ENCODE measurements at regions not wholly inside any gene's neighbourhood (a gene's known extent, or its start where the extent isn't known, plus 50 kb on each side); places are given as distances from the start of the nearest gene placed in this dataset.

DNA sequence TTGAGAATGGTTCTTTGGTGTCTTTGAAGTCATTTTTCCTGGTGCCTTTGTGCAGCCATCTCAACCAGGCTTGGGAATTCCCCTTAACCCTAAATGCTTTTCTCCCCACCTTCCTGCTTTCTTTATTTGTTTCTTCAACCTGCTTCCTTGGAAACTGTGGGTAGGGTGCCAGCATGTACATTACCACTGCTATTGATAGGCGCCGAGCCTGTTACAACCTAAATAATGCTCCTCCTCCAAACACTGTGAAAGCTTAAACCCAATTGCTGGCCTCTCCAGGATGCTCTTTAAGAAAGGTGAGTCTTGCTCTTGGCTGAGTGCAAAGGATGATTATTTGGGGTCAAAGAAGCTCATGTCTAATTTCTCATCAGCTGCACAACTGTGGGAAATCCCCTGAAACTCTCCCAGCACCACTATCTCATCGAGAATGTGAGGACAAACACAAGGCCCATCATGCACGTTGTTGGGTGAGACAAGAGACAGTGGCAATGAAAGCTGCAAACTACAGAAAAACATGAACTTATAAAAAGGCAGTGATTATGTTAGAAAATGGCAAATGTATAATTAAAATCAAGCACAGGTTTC is 285.5 kb upstream of the IGFBP3 start:
- H3K36me3 ChIP-seq (ENCODE audit: insufficient read depth, low read length), result no peaks in the 10 kb centered on the region
- intact Hi-C loops (cut with DNase I, micrococcal nuclease), result no loop called here
- H3K9me3 ChIP-seq (ENCODE audit: control insufficient read depth in 1 of 2, insufficient read depth in 1 of 2, low read length in 2 of 2), result peaks cover 0 to 3% of the 10 kb centered on the region in 2 experiments
- H3K4me3 ChIP-seq (ENCODE audit: low read length), result no peak overlapping the region
- POLR2A ChIA-PET, result no interaction called here
- no peaks in the 10 kb centered on the region for H3K36me3 Mint-ChIP-seq (ENCODE audit: low read depth)
- no peaks in the 10 kb centered on the region for H3K4me1 Mint-ChIP-seq (ENCODE audit: low read depth)
- no peak overlapping the region for H3K27ac Mint-ChIP-seq
- ATAC-seq (ENCODE audit: poor library complexity) (no peak), DNase-seq (no peak)
- no peak overlapping the region for H3K4me3 Mint-ChIP-seq
- no peaks in the 10 kb centered on the region for H3K9me3 Mint-ChIP-seq
- H3K27me3 ChIP-seq (ENCODE audit: control insufficient read depth in 1 of 2, insufficient read depth in 2 of 2, low read length in 2 of 2), result no peaks in the 10 kb centered on the region
- CTCF ChIA-PET, result interaction anchor here (0.6 kb wide), 1 partner anchor 113 kb away, joined by 3 read pairs; no protein-coding TSS in a partner anchor
- TF ChIP-seq, protein P1, sequence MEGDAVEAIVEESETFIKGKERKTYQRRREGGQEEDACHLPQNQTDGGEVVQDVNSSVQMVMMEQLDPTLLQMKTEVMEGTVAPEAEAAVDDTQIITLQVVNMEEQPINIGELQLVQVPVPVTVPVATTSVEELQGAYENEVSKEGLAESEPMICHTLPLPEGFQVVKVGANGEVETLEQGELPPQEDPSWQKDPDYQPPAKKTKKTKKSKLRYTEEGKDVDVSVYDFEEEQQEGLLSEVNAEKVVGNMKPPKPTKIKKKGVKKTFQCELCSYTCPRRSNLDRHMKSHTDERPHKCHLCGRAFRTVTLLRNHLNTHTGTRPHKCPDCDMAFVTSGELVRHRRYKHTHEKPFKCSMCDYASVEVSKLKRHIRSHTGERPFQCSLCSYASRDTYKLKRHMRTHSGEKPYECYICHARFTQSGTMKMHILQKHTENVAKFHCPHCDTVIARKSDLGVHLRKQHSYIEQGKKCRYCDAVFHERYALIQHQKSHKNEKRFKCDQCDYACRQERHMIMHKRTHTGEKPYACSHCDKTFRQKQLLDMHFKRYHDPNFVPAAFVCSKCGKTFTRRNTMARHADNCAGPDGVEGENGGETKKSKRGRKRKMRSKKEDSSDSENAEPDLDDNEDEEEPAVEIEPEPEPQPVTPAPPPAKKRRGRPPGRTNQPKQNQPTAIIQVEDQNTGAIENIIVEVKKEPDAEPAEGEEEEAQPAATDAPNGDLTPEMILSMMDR (IDR thresholded peaks at IDR 0.05), result no peak
- no peaks in the 10 kb centered on the region for H3K4me1 ChIP-seq (ENCODE audit: insufficient read depth, low read length)
- H3K27me3 Mint-ChIP-seq, result no peaks in the 10 kb centered on the region
- no peak overlapping the region for H3K27ac ChIP-seq (ENCODE audit: low read depth in 1 of 2, low read length in 2 of 2)

DNA sequence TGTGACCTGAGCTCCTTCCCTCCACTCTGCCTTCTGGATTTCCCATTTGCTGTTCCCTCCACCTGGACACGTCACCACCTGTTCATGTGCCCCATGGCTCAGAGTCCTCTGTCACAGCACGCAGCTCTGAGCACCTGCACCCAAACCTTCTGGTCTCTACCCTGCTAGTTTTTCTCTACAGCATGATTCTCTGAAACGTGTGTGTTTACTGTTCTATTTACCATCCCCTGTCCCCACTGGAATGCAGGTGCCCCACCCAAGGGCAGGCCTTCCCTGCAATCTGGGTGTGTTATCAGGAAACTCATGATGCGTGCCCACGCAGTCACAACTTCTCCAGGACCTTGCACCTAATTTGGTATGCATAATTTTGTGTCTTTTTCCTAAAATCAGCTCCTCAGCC is 284.4 kb upstream of the IGFBP3 start:
- DNase-seq (no peak), ATAC-seq (ENCODE audit: poor library complexity) (no peak)
- Mint-ChIP-seq H3K27ac (no peak overlapping the region), H3K4me3 (no peak overlapping the region), H3K36me3 (ENCODE audit: low read depth) (no peaks in the 10 kb centered on the region), H3K27me3 (no peaks in the 10 kb centered on the region), H3K4me1 (ENCODE audit: low read depth) (no peaks in the 10 kb centered on the region), H3K9me3 (no peaks in the 10 kb centered on the region)
- intact Hi-C loops (cut with DNase I, micrococcal nuclease), result no loop called here
- POLR2A ChIA-PET, result no interaction called here
- CTCF ChIA-PET, result no interaction called here
- TF ChIP-seq, protein P1 (IDR thresholded peaks at IDR 0.05), result no peak
- Histone ChIP-seq H3K4me1 (ENCODE audit: insufficient read depth, low read length) (no peaks in the 10 kb centered on the region), H3K9me3 (ENCODE audit: control insufficient read depth in 1 of 2, insufficient read depth in 1 of 2, low read length in 2 of 2) (peaks cover 0 to 1% of the 10 kb centered on the region in 2 experiments), H3K36me3 (ENCODE audit: insufficient read depth, low read length) (no peaks in the 10 kb centered on the region), H3K4me3 (ENCODE audit: low read length) (no peak overlapping the region), H3K27ac (ENCODE audit: low read depth in 1 of 2, low read length in 2 of 2) (no peak overlapping the region), H3K27me3 (ENCODE audit: control insufficient read depth in 1 of 2, insufficient read depth in 2 of 2, low read length in 2 of 2) (no peaks in the 10 kb centered on the region)

DNA sequence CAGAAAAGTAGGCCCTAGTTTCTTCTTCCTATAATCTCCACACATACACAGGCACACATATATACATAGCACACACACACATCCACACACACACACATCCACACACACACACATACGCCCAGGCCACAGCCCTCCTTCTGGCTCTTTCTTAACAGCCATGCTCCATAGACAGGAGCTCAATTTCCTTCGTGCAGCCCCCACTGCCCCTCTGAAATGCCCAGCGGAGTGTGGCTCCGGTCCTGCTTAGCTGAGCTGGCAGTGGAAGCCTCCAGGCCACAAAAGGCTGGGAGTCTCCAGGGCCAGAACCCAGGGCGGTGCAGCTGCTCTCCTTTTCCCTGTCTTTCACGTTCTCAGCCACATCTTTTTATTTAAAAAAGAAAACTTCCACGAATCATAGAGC is 282.9 kb upstream of the IGFBP3 start:
- Mint-ChIP-seq H3K9me3 (no peaks in the 10 kb centered on the region), H3K27me3 (no peaks in the 10 kb centered on the region), H3K4me3 (no peak overlapping the region), H3K4me1 (ENCODE audit: low read depth) (no peaks in the 10 kb centered on the region), H3K27ac (no peak overlapping the region), H3K36me3 (ENCODE audit: low read depth) (no peaks in the 10 kb centered on the region)
- intact Hi-C loops (cut with DNase I, micrococcal nuclease), result no loop called here
- Histone ChIP-seq H3K4me3 (ENCODE audit: low read length) (no peak overlapping the region), H3K9me3 (ENCODE audit: control insufficient read depth in 1 of 2, insufficient read depth in 1 of 2, low read length in 2 of 2) (no peaks in the 10 kb centered on the region), H3K27me3 (ENCODE audit: control insufficient read depth in 1 of 2, insufficient read depth in 2 of 2, low read length in 2 of 2) (no peaks in the 10 kb centered on the region), H3K27ac (ENCODE audit: low read depth in 1 of 2, low read length in 2 of 2) (no peak overlapping the region), H3K4me1 (ENCODE audit: insufficient read depth, low read length) (no peaks in the 10 kb centered on the region), H3K36me3 (ENCODE audit: insufficient read depth, low read length) (no peaks in the 10 kb centered on the region)
- TF ChIP-seq, protein P1 (IDR thresholded peaks at IDR 0.05), result no peak
- no peak for ATAC-seq (ENCODE audit: poor library complexity)
- CTCF ChIA-PET, result interaction anchor here (1.1 kb wide), 1 partner anchor 34 kb away, joined by 3 read pairs; no protein-coding TSS in a partner anchor
- POLR2A ChIA-PET, result no interaction called here
- no peak for DNase-seq

Data from CD4-positive, alpha-beta T cell (primary cell).